NCI-H128 (cell line): ENCODE measurements at regions not wholly inside any gene's neighbourhood (a gene's known extent, or its start where the extent isn't known, plus 50 kb on each side); places are given as distances from the start of the nearest gene placed in this dataset.

ENCODE experiments used
- DNase-seq: peaks from one replicate; lab custom pipeline; 2025; ENCODE audit not compliant: unreplicated experiment; lab: John Stamatoyannopoulos, UW

- DNase-seq = no peak
Measured at GRCh38 chr18:46265196-46266156, 161.3 kb downstream of the HAUS1 start.

GRCh38 chr18:46266473-46266872 lies 162.3 kb downstream of the HAUS1 start:
- no peak for DNase-seq

- DNase-seq = no peak
Measured at GRCh38 chr18:46268671-46269070, 164.5 kb downstream of the HAUS1 start.

GRCh38 chr18:46269275-46269674 lies 165.1 kb downstream of the HAUS1 start:
- no peak for DNase-seq

DNA sequence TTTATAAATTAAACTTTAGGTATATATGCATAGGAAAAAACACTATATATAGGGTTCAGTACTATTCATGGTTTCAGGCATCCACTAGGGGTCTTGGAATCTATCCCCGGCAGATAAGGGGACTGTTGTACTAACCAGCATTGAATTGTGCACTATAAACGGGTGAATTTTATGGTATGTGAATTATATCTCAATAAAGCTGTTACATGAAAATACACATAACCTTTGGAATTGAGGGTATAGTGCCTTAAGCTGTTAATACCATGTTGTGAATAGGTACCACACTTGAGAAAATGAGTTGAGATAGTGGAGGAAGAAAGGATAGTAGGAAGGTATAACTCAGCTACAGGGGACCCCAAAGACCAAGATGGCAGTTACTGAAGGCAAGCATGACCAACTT lies 167.3 kb downstream of the HAUS1 start:
- DNase-seq = no peak

- DNase-seq = no peak
Measured at GRCh38 chr18:46273861-46274260, 169.7 kb downstream of the HAUS1 start.

- DNase-seq = no peak
Measured at GRCh38 chr18:46274266-46274665, 170.1 kb downstream of the HAUS1 start.

- no peak for DNase-seq
Measured at GRCh38 chr18:46275370-46275769, 171.2 kb downstream of the HAUS1 start.

DNA sequence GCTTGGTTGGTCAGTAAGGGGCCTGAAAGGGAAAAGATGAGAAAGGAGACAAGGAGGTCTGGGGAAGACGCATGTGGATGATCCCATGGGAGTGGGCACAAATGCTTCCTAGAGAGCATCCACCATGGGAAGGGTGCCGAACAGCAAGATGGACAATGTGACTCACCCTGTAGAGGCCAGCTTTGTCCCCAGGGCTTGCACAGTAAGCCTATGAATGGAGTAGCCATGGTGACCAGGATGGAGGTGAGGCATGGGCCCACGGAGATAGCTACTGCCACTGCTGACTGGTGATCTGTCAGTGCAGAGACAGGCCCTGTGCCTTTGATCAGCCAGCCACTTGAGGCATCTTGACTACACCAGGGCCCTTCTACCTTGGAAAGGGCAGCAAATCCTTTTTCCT lies 172.6 kb downstream of the HAUS1 start:
- DNase-seq = no peak

DNA sequence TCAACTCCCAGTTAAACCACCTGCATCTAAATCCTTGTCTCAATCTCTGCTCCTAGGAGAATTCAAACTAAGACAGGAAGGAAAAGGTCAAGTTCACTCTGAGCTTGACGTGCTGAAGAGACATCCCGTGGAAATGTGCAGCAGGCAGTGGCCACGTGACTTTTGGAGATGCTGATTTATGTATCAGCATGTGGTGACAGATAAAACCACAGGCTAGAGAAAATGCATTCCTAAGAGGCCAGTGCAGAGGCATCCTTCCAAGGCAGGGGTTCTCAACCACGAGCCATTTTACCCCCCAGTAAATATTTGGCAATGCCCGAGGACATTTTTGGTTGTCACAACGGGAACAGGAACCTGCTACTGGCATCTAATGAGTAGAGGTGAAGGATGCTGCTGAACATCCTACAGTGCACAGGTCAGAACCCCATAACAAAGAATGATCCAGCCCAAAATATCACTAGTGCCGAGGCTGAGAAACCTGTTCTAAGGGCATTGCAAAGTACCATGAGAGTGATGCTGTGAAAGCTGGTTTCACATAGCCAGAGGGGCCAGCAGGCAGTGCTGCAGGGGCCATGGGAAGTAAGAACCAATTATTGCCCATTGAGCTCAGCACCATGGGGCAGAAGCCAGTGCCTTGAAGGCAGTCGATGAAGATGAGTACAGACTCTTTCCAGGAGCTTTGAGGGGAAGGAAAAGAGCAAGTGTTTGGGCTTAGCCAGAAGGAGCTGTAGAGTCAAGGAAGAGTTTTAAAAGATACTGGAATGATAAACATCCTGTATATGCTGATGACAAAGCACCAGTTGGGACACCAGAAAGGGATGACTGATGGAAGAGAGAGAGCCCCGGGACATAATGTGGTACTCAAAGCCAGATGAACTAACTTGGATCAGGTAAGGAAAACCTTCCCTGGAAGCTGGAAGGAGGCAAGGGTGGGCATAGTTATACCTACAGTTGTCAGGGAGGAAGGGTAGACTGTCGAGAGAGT lies 174.6 kb downstream of the HAUS1 start:
- DNase-seq = no peak

DNA sequence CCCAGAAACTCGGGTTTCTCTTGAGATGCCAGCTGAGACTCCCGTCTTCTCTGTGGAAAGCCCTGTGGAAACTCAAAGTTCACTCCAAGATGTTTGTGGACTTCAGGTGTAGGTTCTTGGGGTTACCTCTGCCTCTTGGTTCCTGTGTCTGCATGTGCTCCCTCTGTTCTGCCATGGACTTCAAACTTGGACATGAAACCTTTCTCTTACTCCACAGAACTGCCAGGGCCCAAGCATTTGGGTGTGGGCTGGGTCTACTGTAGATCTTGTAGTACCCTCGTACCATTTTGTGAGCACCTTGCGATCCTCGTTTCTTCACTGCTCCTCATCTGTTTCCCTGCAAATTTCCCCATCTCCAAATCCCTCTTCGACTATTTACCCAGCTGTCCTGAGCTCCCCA lies 175.5 kb downstream of the HAUS1 start:
- no peak for DNase-seq

- DNase-seq = peak; percentile 84
Measured at GRCh38 chr18:46281185-46282176, 177.3 kb downstream of the HAUS1 start.

DNA sequence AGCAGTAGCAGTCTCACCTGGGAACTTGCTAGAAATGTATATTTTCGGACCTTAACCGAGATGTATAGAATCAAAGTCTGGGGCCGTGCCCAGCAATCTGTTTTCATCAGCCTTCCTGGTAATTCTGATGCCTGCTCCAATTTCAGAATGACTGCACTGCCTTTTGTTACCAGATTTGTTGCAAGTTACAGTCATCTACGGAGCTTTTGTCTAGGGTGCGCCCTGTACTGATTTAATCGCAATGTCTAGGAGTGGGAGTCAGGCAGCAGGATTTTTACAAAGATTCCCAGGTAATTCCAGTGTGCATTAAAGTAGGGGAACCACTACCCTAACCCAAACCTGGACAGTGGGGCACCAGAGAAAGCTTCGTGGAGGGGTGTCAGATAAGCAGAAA lies 178.0 kb downstream of the HAUS1 start:
- DNase-seq = no peak

- DNase-seq = no peak
Measured at GRCh38 chr18:46282646-46283045, 178.5 kb downstream of the HAUS1 start.

DNA sequence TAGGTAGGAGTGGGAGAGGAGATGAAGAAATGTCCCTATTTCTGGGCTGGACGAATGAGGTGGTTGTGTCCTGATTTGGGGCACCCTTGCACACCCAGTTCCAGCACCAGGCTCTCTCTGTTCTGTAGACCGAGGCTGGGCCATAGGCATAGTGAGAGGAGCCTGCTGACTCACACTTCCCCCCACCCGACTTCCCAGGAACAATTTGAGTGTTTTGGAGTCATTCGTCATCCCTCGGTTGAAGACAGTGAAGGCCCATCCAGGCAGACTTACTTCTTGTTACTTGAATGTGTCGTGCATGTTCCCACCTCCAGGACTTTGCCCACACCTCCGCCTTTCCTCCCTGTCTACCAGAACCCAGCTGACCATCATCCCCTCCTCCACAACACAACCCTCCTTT lies 179.1 kb downstream of the HAUS1 start:
- no peak for DNase-seq

GRCh38 chr18:46283895-46284295 lies 179.7 kb downstream of the HAUS1 start:
- no peak for DNase-seq

GRCh38 chr18:46289463-46289862 lies 185.3 kb downstream of the HAUS1 start:
- DNase-seq = no peak

DNA sequence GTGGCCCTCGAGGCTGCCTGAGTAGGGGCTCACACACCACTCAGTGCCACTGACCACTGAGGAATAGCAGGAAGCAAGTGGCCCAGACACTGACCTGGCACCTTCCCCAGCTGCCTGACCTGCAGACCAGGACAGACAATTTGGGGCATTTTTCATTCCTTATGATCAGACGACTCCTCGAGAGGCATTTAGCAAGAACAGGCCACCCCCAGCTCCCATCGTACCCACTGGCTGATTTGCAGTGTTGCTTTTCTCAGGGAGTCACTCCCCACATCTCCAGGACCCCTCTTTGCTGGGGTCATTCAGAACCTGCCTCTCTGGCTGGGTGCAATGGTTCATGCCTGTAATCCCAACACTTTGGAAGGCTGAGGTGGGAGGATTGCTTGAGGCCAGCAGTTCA lies 185.7 kb downstream of the HAUS1 start:
- DNase-seq = no peak

DNA sequence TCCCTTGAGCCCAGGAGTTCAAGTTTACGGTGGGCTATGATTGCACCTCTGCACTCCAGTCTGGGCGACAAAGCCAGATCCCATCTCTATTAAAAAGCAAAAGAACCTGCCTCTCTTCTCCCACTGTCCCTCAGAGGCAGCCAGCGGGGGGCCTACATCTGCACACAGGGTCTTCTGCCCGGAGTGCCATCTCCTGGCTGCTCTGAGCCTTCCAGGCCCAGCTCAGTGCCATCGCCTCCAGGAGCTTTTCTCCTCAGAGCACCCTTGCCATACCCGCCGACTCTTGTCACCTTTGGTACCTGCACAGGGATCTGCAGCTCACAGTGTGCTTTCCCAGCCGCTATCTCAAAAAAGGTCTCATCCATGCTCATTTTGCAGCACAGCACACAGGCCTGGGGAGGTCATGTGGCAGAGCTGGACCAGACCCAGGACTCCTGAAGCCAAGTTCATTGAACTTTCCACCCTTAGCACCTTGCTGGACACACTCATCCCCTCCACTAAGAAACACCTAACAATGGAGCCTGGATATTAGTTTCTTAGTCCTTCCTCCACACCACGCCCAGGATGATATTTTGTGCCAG lies 186.3 kb downstream of the HAUS1 start:
- no peak for DNase-seq

- no peak for DNase-seq
Measured at GRCh38 chr18:46291149-46291548, 187.0 kb downstream of the HAUS1 start.
